Esophagus (tissue), 2 donors: ENCODE measurements at regions not wholly inside any gene's neighbourhood (a gene's known extent, or its start where the extent isn't known, plus 50 kb on each side); places are given as distances from the start of the nearest gene placed in this dataset.

Experiments
- H3K27ac ChIP-seq, 2 donors: one replicate each; pipeline ENCODE4 v1.5.1; 2013; ENCODE audit warnings: low read depth in 2 of 2, mild to moderate bottlenecking in 2 of 2, inconsistent platforms in 1 of 2, low read length in 1 of 2, moderate library complexity in 1 of 2
- H3K27me3 ChIP-seq, 2 donors: one replicate each; pipeline ENCODE4 v1.6.1; 2013; ENCODE audit warnings: low read length in 2 of 2, control low read depth in 1 of 2, mild to moderate bottlenecking in 1 of 2; ENCODE audit not compliant: insufficient read depth in 2 of 2, control insufficient read depth in 1 of 2
- H3K36me3 ChIP-seq, 2 donors: one replicate each; pipeline ENCODE4 v1.6.1; 2013; ENCODE audit warnings: low read length in 1 of 2; ENCODE audit not compliant: control insufficient read depth in 2 of 2, insufficient read depth in 2 of 2
- H3K4me1 ChIP-seq, 2 donors: one replicate each; pipeline ENCODE4 v1.6.1; 2013; ENCODE audit warnings: low read length in 1 of 2; ENCODE audit not compliant: control insufficient read depth in 2 of 2, insufficient read depth in 2 of 2
- H3K4me3 ChIP-seq, 2 donors: one replicate each; pipeline ENCODE4 v1.5.1; 2013; ENCODE audit warnings: low read length in 2 of 2, mild to moderate bottlenecking in 2 of 2, low read depth in 1 of 2, moderate library complexity in 1 of 2
- H3K9me3 ChIP-seq, 2 donors: one replicate each; pipeline ENCODE4 v1.6.1; 2013; ENCODE audit warnings: mild to moderate bottlenecking in 2 of 2, low read depth in 1 of 2, low read length in 1 of 2, moderate library complexity in 1 of 2; ENCODE audit not compliant: control insufficient read depth in 2 of 2, insufficient read depth in 1 of 2
- WGBS, 2 donors: extraction: QIAGEN DNeasy Blood & Tissue Kit; methylation state at CpG; one replicate each; pipeline ENCODE4 v1.1.7; 2013; 5-methylcytosine and 5-hydroxymethylcytosine counted together
- donor health status: healthy with polysubstance abuse.
- donor health status: Bipolar disorder and iron deficiency.

DNA sequence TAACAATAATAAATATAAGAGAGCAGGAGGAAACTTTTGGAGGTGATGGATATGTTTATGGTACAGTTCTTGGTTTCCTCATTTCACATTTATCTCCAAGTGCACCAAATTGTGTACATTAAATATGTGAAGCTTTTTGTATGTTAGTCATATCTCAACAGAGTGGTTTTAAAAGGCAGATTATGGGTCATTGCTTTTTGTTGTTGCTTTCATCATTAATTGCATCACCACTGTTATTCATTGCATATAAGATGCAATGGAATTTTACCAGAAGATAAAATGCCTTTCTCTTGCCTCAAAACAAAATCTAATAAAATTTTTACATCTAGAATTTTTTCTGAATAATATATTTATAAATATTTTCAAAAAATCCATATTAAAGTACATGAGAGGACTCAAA, 1198.9 kb upstream of the GBE1 start:
- H3K27ac ChIP-seq = no peak overlapping the region
- H3K9me3 ChIP-seq = no peaks in the 10 kb centered on the region
- H3K36me3 ChIP-seq = no peaks in the 10 kb centered on the region
- no peak overlapping the region for H3K4me3 ChIP-seq
- H3K27me3 ChIP-seq = no peaks in the 10 kb centered on the region
- no peaks in the 10 kb centered on the region for H3K4me1 ChIP-seq

DNA sequence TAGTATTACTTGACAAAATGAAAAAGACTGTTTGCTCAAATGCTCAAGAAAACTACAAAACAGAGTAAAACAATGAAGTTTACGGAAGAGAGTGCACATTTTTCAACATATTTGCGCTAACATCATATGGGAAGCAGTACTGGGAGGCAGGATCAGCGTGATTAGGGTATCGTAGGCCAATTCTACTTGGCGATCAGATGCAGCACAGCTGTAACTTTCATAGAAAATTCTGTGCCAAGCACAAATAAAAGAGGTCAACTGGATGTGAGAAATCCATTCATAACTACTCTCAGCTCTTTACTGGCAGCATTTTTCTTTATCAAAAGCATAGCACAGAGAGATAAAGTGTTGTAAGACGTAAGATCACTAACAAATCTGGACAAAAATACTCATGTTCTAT, 1196.3 kb upstream of the GBE1 start:
- Histone ChIP-seq H3K36me3 (no peaks in the 10 kb centered on the region), H3K4me1 (no peaks in the 10 kb centered on the region), H3K27ac (no peak overlapping the region), H3K27me3 (no peaks in the 10 kb centered on the region), H3K9me3 (no peaks in the 10 kb centered on the region), H3K4me3 (no peak overlapping the region)
- WGBS, 2 donors = 59 to 61% methylated on average over 6 of the region's 6 CpGs

DNA sequence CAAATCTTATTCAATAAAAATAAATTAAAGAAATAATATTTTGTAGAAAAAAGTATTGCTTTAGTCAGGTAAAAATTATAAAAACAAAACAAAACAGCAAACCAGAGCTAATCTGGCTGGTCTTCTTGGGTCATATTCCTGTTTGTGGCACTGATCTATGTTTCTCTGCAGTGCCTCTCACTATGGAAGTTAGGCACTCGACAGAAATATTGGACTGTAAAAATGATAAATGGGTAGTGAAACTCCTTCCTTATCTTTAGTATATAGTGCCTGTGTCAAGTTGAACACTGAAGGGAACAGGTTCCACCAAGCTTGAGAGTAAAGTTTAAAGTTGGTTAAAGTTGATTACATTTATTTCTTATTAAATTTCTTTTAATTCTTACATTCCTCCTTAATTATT, 1195.6 kb upstream of the GBE1 start:
- no peaks in the 10 kb centered on the region for H3K9me3 ChIP-seq
- 38 to 62% methylated on average over 1 of the region's 1 CpG for WGBS, 2 donors
- no peak overlapping the region for H3K4me3 ChIP-seq
- no peak overlapping the region for H3K27ac ChIP-seq
- no peaks in the 10 kb centered on the region for H3K4me1 ChIP-seq
- H3K36me3 ChIP-seq = no peaks in the 10 kb centered on the region
- H3K27me3 ChIP-seq = no peaks in the 10 kb centered on the region

DNA sequence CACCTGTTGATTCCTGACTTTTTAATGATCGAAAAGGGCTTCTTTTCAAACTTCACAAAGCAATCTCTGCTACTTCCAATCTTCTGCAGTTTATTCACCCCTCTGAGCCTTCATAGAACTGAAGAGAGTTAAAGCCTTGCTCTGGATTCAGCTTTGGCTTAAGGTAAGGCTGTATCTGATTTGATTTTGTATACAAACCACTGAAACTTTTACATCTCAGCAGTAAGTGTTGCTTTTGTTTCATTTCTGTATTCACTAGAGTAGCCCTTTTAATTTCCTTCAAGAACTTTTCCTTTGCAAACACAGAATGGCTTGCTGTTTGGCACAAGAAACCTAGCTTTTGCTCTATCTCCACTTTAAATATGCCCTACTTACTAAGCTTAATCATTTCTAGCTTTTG, 1193.0 kb upstream of the GBE1 start:
- Histone ChIP-seq H3K27me3 (no peaks in the 10 kb centered on the region), H3K4me1 (no peaks in the 10 kb centered on the region), H3K27ac (no peak overlapping the region), H3K36me3 (no peaks in the 10 kb centered on the region), H3K4me3 (no peak overlapping the region), H3K9me3 (no peaks in the 10 kb centered on the region)
- 92 to 96% methylated on average over 1 of the region's 1 CpG for WGBS, 2 donors

DNA sequence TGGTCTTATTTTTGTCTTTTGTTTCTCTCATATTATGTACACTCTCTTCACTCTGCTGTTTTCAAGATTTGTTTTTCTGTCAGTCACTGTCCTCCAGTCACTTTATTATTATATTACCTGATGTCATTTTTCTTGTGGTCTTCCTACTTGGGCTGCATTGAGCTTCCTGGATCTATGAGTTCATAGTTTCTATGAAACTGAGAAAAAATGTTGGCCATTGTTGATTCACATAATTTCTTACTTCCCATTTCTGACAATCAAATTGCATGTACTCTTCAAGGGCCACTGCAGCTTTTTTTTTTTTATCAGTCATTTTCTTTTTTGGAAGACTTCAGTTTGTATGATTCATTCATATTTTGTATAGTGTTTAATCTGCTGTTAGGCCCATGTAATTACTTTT, 1180.6 kb upstream of the GBE1 start:
- Histone ChIP-seq H3K27ac (no peak overlapping the region), H3K27me3 (no peaks in the 10 kb centered on the region), H3K4me1 (no peaks in the 10 kb centered on the region), H3K36me3 (no peaks in the 10 kb centered on the region), H3K4me3 (no peak overlapping the region), H3K9me3 (peaks cover 6 to 11% of the 10 kb centered on the region in 2 donors)

DNA sequence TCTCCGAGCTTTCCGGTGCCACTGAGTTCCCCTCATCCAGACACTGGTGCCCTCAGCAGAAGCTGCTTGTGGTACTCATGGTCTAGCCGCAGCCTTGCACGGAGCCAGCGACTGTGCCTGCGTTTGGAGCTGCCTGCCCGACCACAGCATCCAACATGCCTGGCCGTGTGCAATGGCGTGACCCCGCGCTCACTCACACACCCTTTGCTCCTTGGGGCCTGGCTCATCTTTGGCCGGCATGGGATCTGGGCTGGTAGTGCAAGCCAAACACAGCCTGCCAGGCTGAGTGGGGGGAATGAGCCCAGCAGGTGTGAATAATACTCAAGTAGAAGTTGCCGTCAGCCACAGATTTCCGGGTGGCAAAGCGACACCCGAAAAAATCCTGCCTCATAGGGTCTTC, 1178.7 kb upstream of the GBE1 start:
- no peaks in the 10 kb centered on the region for H3K4me1 ChIP-seq
- peaks cover 6 to 11% of the 10 kb centered on the region in 2 donors for H3K9me3 ChIP-seq
- no peaks in the 10 kb centered on the region for H3K36me3 ChIP-seq
- 97 to 99% methylated on average over 16 of the region's 16 CpGs for WGBS, 2 donors
- H3K4me3 ChIP-seq = no peak overlapping the region
- H3K27ac ChIP-seq = no peak overlapping the region
- H3K27me3 ChIP-seq = no peaks in the 10 kb centered on the region

DNA sequence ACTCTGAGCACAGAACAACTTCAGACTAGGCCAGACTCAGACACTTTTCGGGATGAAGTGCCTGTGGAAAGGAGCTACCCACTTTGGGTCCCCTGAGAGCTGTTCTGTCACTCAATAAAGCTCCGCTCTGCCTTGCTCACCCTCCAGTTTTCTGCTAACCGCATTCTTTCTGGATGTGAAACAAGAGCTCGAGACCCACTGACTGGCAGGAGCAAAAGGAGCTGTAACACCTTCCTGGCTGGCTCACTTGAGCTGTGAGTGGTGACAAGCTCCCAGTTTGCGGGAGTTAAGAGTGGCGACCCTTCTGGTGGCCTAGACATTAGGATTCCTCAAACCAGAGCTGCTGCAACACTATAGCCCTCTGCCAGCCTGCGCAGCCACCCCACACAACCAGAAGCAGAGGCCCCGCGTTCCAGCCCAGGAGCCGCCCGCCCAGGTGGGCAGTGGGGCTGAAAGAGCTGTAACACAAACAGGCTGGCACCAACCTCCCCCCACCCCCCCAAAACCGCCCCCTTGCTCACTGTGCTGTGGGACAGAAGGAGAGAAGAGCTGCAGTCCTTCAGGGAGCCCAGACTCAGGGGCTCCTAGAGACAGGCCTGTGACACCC, 1178.1 kb upstream of the GBE1 start:
- Histone ChIP-seq H3K4me1 (no peaks in the 10 kb centered on the region), H3K27ac (no peak overlapping the region), H3K36me3 (no peaks in the 10 kb centered on the region), H3K4me3 (no peak overlapping the region), H3K27me3 (no peaks in the 10 kb centered on the region), H3K9me3 (peaks cover 6 to 11% of the 10 kb centered on the region in 2 donors)
- 87 to 89% methylated on average over 12 of the region's 12 CpGs for WGBS, 2 donors

DNA sequence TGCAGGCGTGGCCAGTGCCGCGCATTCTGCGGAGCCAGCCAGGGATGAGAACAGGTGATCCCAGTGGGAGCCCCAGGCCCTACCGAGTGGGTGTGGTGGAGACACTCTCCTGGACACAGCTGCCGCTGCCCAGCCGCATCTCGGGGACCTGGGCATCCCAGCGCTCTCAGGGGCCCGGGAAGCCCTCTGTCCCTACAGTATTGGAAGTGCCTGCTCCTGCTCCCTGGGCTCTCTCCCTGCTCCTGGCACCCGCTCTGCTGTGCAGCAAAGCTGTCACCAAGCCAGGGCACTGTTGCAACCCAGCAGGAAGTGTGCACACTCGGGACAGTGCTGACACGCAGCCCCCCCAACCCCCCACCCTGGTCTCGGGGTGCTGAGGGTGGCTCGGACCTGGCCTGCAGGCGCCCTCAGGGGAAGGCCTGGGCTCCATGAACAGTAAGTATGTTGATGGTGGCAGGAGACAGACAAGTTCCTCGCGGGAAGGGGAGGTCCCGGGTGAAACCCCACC, 1177.4 kb upstream of the GBE1 start:
- WGBS, 2 donors = 91 to 93% methylated on average over 16 to 19 of the region's 19 CpGs
- Histone ChIP-seq H3K36me3 (no peaks in the 10 kb centered on the region), H3K27ac (no peak overlapping the region), H3K4me3 (no peak overlapping the region), H3K9me3 (peaks cover 6 to 11% of the 10 kb centered on the region in 2 donors), H3K27me3 (no peaks in the 10 kb centered on the region), H3K4me1 (no peaks in the 10 kb centered on the region)

DNA sequence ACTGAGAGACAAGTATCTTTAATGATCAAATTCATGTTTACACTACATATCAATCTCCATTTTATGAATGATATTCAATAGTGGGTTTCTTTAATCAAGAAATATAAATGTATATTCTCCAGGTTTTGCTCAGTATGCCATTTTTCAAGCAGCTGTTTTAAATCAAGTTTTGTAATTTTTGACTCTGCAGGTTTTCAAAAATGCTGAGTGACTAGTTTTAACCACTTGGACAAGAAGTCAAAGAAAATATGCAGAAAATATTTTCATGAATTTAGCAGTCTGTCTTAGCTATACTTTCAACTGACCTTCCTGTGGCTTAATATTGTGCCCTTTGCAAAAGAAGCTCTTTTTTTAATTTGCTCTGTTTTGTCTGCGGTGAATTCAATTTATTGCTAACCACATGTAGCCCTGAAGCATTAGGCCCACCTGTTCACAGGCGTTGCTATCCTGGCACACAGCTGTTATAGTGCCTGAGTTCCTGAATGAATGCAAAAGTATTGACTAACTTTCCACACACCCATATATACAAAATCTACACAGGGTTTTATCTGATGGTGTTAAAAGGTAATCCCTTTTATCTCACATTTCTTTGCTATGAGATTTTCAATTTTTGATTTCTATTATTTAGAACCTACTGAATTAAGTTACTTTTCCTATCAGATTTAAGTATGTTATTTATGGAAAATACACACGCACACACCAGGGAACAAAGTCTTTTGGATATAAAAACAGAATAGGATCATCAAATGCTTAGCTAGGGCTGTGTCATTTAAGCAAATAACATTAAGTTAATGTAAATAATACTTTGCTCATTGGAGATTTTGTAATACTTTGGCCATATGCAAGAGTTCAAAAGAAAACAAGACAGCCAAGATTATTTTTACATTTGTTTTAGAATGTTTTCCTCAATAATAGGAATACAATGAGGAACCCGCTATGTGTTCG, 1166.1 kb upstream of the GBE1 start:
- Histone ChIP-seq H3K4me3 (no peak overlapping the region), H3K9me3 (no peaks in the 10 kb centered on the region), H3K4me1 (no peaks in the 10 kb centered on the region), H3K27me3 (no peaks in the 10 kb centered on the region), H3K27ac (no peak overlapping the region), H3K36me3 (no peaks in the 10 kb centered on the region)
- 53% methylated on average over 5 of the region's 5 CpGs for WGBS, 2 donors

DNA sequence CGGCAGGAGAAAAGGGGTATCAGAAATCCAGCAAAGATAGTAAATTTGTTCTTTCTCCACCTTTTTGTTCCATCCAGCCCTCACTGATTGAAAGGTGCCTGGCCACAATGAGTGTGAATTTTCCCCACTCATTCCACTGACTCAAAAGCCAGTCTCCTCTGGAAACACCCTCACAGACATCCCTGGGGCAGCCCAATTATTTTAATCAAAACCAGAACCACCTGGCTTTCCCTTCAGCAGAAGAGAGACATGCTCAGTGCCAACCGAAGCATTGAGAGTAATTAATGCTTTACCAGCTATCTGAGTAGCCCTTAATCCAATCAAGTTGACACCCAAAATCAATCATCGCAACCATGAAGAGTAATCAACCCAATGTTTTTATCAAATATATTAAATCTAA, 1129.6 kb upstream of the GBE1 start:
- Histone ChIP-seq H3K9me3 (no peaks in the 10 kb centered on the region), H3K4me1 (no peaks in the 10 kb centered on the region), H3K27me3 (no peaks in the 10 kb centered on the region), H3K27ac (no peak overlapping the region), H3K36me3 (no peaks in the 10 kb centered on the region), H3K4me3 (no peak overlapping the region)
- 74 to 83% methylated on average over 3 of the region's 3 CpGs for WGBS, 2 donors
